K562 (cell line): ENCODE measurements at regions not wholly inside any gene's neighbourhood (a gene's known extent, or its start where the extent isn't known, plus 50 kb on each side); places are given as distances from the start of the nearest gene placed in this dataset.

Experiments
- ATAC-seq: fragments of 200-7000 bp; cut with Tn5 transposase; 3 replicates; pipeline ENCODE4 v1.9.1; 2020; ENCODE audit warnings: moderate library complexity
- BruUV-seq: library from RNA; stranded (reverse); fragments of 400-500 nt; replicated peaks from 2 replicates; lab custom pipeline; 2021; lab: Mats Ljungman, UMichigan
- CTCF ChIA-PET: fragments of 300-600 bp; formaldehyde crosslinking; extraction: SDS; loops from one replicate; lab custom pipeline; 2021; ENCODE audit warnings: low intra/inter-chr PET ratio; lab: Yijun Ruan, JAX
- POLR2A ChIA-PET: fragments of 300-600, 350-650 bp; sonication (Branson Sonifier 250); formaldehyde crosslinking; extraction: SDS; loops from one replicate; lab custom pipeline; 2021; ENCODE audit warnings: antibody characterized with exemption, inconsistent platforms; lab: Yijun Ruan, JAX
- DNase-seq, 4 experiments: peaks; one replicate each; pipeline versions ENCODE4 v3.0.0 to v3.0.0-alpha.2; 2011 to 2018; ENCODE audit warnings: low spot score in 3 of 4, mixed read lengths in 3 of 4; ENCODE audit errors: extremely low read depth in 1 of 4
- FAIRE-seq: peaks from 2 replicates; lab custom pipeline; 2011; peaks lifted over from hg19 to GRCh38; lab: Jason Lieb, UNC
- H2AFZ ChIP-seq: 2 replicates; pipeline ENCODE4 v1.6.0; 2011; ENCODE audit warnings: low read depth, low read length, control low read depth, inconsistent platforms
- H3K27ac ChIP-seq: fragments of 200-600 bp; 3 replicates; pipeline ENCODE4 v1.8.0; 2011; ENCODE audit warnings: low read depth, mild to moderate bottlenecking, control low read depth, inconsistent platforms, low read length, moderate library complexity, mixed read lengths; ENCODE audit errors: extremely low read depth
- H3K27me3 ChIP-seq, 2 experiments: fragments of 300-600 bp in 1 of 2; 2 replicates in 1 of 2; 3 replicates in 1 of 2; pipeline versions ENCODE4 v1.6.0 to v1.8.0; 2011; ENCODE audit warnings: inconsistent platforms in 2 of 2, low read length in 2 of 2, mild to moderate bottlenecking in 1 of 2, mixed read lengths in 1 of 2, moderate library complexity in 1 of 2; ENCODE audit not compliant: control insufficient read depth in 2 of 2, insufficient read depth in 2 of 2
- H3K36me3 ChIP-seq: fragments of 300-600 bp; 3 replicates; pipeline ENCODE4 v1.8.0; 2011; ENCODE audit warnings: mild to moderate bottlenecking, low read length, inconsistent platforms; ENCODE audit not compliant: control insufficient read depth, insufficient read depth
- H3K4me1 ChIP-seq, 2 experiments: fragments of 200-600 bp in 1 of 2; replicated peaks in 1 of 2; 2 replicates in 1 of 2; 3 replicates in 1 of 2; pipeline versions ENCODE4 v1.5.1 to v1.8.0; 2011; ENCODE audit warnings: inconsistent platforms in 2 of 2, low read length in 2 of 2, mild to moderate bottlenecking in 1 of 2, mixed read lengths in 1 of 2, moderate library complexity in 1 of 2; ENCODE audit not compliant: control insufficient read depth in 2 of 2, insufficient read depth in 2 of 2
- H3K4me2 ChIP-seq: 2 replicates; pipeline ENCODE4 v1.6.1; 2011; ENCODE audit warnings: low read length, control low read depth, inconsistent platforms, mixed read lengths; ENCODE audit not compliant: insufficient read depth
- H3K4me3 ChIP-seq: fragments of 200-600 bp; sonication (generic), shearing (Covaris generic); 2 replicates; pipeline ENCODE4 v1.5.1; 2016; ENCODE audit warnings: control low read depth, inconsistent platforms
- H3K79me2 ChIP-seq: fragments of 200-600 bp; 3 replicates; pipeline ENCODE4 v1.8.0; 2011; ENCODE audit warnings: low read length, inconsistent platforms; ENCODE audit not compliant: control insufficient read depth, insufficient read depth
- H3K9ac ChIP-seq, 2 experiments: 2 replicates each; pipeline versions ENCODE4 v1.6.0 to v1.6.1; 2011; ENCODE audit warnings: low read depth in 2 of 2, low read length in 2 of 2, control low read depth in 1 of 2, inconsistent platforms in 1 of 2, mild to moderate bottlenecking in 1 of 2, mixed read lengths in 1 of 2; ENCODE audit not compliant: insufficient read depth in 1 of 2
- H3K9me1 ChIP-seq: one replicate; pipeline ENCODE4 v1.6.0; 2011; ENCODE audit warnings: inconsistent platforms, mild to moderate bottlenecking, low read length, moderate library complexity; ENCODE audit not compliant: control insufficient read depth, insufficient read depth
- H3K9me3 ChIP-seq: replicated peaks from 2 replicates; pipeline ENCODE4 v1.5.1; 2011; ENCODE audit warnings: low read depth, low read length, inconsistent platforms; ENCODE audit not compliant: control insufficient read depth, insufficient read depth
- H4K20me1 ChIP-seq: replicated peaks from 2 replicates; pipeline ENCODE4 v1.6.1; 2011; ENCODE audit warnings: low read length, inconsistent platforms, mixed read lengths; ENCODE audit not compliant: control insufficient read depth, insufficient read depth
- CHD4 ChIP-seq: fragments of 200-600 bp; sonication (generic); IDR thresholded peaks from 3 replicates; pipeline ENCODE4 v1.6.1; 2012; ENCODE audit warnings: low read depth, mild to moderate bottlenecking, mixed read lengths, low read length, inconsistent platforms; ENCODE audit not compliant: insufficient read depth, insufficient replicate concordance, poor library complexity, severe bottlenecking
- CREBBP ChIP-seq: IDR thresholded peaks from one replicate; pipeline ENCODE4 v1.6.1; 2012; ENCODE audit warnings: low read depth, mild to moderate bottlenecking, control low read depth, inconsistent platforms, low read length
- CXXC5 ChIP-seq: fragments of 250-450 bp; sonication (Bioruptor Pico); IDR thresholded peaks from 2 replicates; pipeline ENCODE4 v1.8.0; 2022; ENCODE audit warnings: inconsistent platforms, mild to moderate bottlenecking, moderate library complexity
- ETV5 ChIP-seq: sonication (generic); formaldehyde crosslinking; IDR thresholded peaks from 2 replicates; pipeline ENCODE4 v1.4.0; 2020; ENCODE audit warnings: low read depth, mild to moderate bottlenecking, missing genetic modification reagents
- FOXK1 ChIP-seq: sonication (generic); formaldehyde crosslinking; IDR thresholded peaks from 2 replicates; pipeline ENCODE4 v1.8.0; 2022; ENCODE audit warnings: missing genetic modification reagents, mild to moderate bottlenecking, borderline replicate concordance
- HNRNPL ChIP-seq: fragments of 200-400 bp; formaldehyde crosslinking; IDR thresholded peaks from 2 replicates; pipeline ENCODE4 v1.6.1; 2017; ENCODE audit warnings: low read depth, mild to moderate bottlenecking, low read length
- KDM4B ChIP-seq, 2 experiments: fragments of 450-650 bp in 1 of 2; sonication (generic) in 1 of 2; IDR thresholded peaks; 2 replicates each; pipeline ENCODE4 v1.6.1; 2016 to 2017; ENCODE audit warnings: borderline replicate concordance in 2 of 2, antibody characterized with exemption in 1 of 2, low read depth in 1 of 2, mild to moderate bottlenecking in 1 of 2
- KDM5B ChIP-seq: fragments of 200-600 bp; sonication (generic); IDR thresholded peaks from 2 replicates; pipeline ENCODE4 v1.6.1; 2012; ENCODE audit warnings: low read depth, mild to moderate bottlenecking, moderate library complexity, low read length, control low read depth, inconsistent platforms; ENCODE audit not compliant: insufficient replicate concordance
- NFIC ChIP-seq: fragments of 450-650 bp; IDR thresholded peaks from 2 replicates; pipeline ENCODE4 v1.6.1; 2017; ENCODE audit warnings: mild to moderate bottlenecking, inconsistent platforms
- RERE ChIP-seq: sonication (generic); formaldehyde crosslinking; IDR thresholded peaks from 2 replicates; pipeline ENCODE4 v1.8.0; 2023; ENCODE audit warnings: missing genetic modification reagents, mild to moderate bottlenecking, borderline replicate concordance
- YBX1 ChIP-seq: fragments of 450-650 bp; IDR thresholded peaks from 2 replicates; pipeline ENCODE4 v1.7.1; 2016; ENCODE audit warnings: mild to moderate bottlenecking
- ZNF354B ChIP-seq: fragments of 250-450 bp; sonication (Bioruptor Pico); IDR thresholded peaks from 2 replicates; pipeline ENCODE4 v1.4.0; 2020
- WGBS: fragments of 100-300 bp; shearing (Covaris generic); methylation state at CpG from one replicate; pipeline ENCODE4 v1.1.6; 2016; ENCODE audit warnings: low coverage, mixed read lengths; ENCODE audit not compliant: insufficient coverage; ENCODE audit errors: missing lambda C conversion rate; 5-methylcytosine and 5-hydroxymethylcytosine counted together
- in situ Hi-C: fragments of 300-500 bp; cut with MboI; formaldehyde crosslinking; loops from 4 replicates; pipeline ENCODE4 v1.15.0; 2018; ENCODE audit warnings: inconsistent platforms, mixed read lengths
- intact Hi-C: fragments of 100-400 bp; cut with micrococcal nuclease; formaldehyde crosslinking; loops from 2 replicates; pipeline ENCODE4 v1.14.2; 2022

GRCh38 chr7:113783403-113783802, 135.4 kb downstream of the PPP1R3A start:
- ATAC-seq (no peak), DNase-seq (no peak), FAIRE-seq (no peak)
- Histone ChIP-seq H3K4me2 (no peak overlapping the region), H3K4me3 (no peak overlapping the region), H3K36me3 (no peaks in the 10 kb centered on the region), H3K9me1 (no peaks in the 10 kb centered on the region), H3K4me1 (no peaks in the 10 kb centered on the region), H3K9ac (no peak overlapping the region), H2AFZ (no peak overlapping the region), H3K79me2 (no peaks in the 10 kb centered on the region), H3K9me3 (no peaks in the 10 kb centered on the region), H4K20me1 (no peaks in the 10 kb centered on the region), H3K27me3 (no peaks in the 10 kb centered on the region), H3K27ac (no peak overlapping the region)
- intact Hi-C loops (no loop called here), in situ Hi-C loops (no loop called here)
- ChIA-PET CTCF (no interaction called here), POLR2A (no interaction called here)
- WGBS: 0% methylated on average over 4 of the region's 4 CpGs
- no TSS peak for BruUV-seq
- no peak for TF ChIP-seq HNRNPL
- TF ChIP-seq NFIC: peak; percentile 32; the same call in 1 of the 2 replicates

- DNase-seq (no peak), ATAC-seq (no peak), FAIRE-seq (no peak)
- Histone ChIP-seq H3K4me3 (no peak overlapping the region), H3K9me1 (no peaks in the 10 kb centered on the region), H2AFZ (no peak overlapping the region), H3K4me1 (no peaks in the 10 kb centered on the region), H3K4me2 (no peak overlapping the region), H4K20me1 (no peaks in the 10 kb centered on the region), H3K79me2 (no peaks in the 10 kb centered on the region), H3K9me3 (no peaks in the 10 kb centered on the region), H3K36me3 (no peaks in the 10 kb centered on the region), H3K27me3 (no peaks in the 10 kb centered on the region), H3K27ac (no peak overlapping the region), H3K9ac (no peak overlapping the region)
- intact Hi-C loops (no loop called here), in situ Hi-C loops (no loop called here)
- CTCF ChIA-PET: no interaction called here
- POLR2A ChIA-PET: no interaction called here
- no TSS peak for BruUV-seq
- 0% methylated on average over 1 of the region's 1 CpG for WGBS
- no peak for TF ChIP-seq KDM4B (IDR thresholded peaks at IDR 0.05; ENCODE audit: borderline replicate concordance in 2 of 2, low read depth in 1 of 2)
- no peak for TF ChIP-seq CHD4
- no peak for TF ChIP-seq RERE (CRISPR knock-in tag)
- TF ChIP-seq FOXK1 (CRISPR knock-in tag): no peak
- no peak for TF ChIP-seq ETV5 (CRISPR knock-in tag)
- no peak for TF ChIP-seq KDM5B
- TF ChIP-seq ZNF354B: no peak
- TF ChIP-seq CXXC5 (CRISPR knock-in tag): no peak
- no peak for TF ChIP-seq CREBBP
- TF ChIP-seq YBX1: no peak
These were observed 143.0 kb downstream of the PPP1R3A start for GRCh38 chr7:113775804-113776203.
